H1 (cell line): ENCODE measurements at regions not wholly inside any gene's neighbourhood (a gene's known extent, or its start where the extent isn't known, plus 50 kb on each side); places are given as distances from the start of the nearest gene placed in this dataset.

Experiments
- CTCF ChIA-PET: fragments of 300-600 bp; sonication (Branson Sonifier 250); formaldehyde crosslinking; loops from one replicate; lab custom pipeline; 2021; ENCODE audit not compliant: partially characterized antibody; lab: Charles Lee
- POLR2A ChIA-PET: fragments of 300-600 bp; sonication (Branson Sonifier 250); formaldehyde crosslinking; loops from one replicate; lab custom pipeline; 2021; ENCODE audit warnings: inconsistent platforms; ENCODE audit not compliant: partially characterized antibody; lab: Charles Lee
- DNase-seq, 2 experiments: peaks; one replicate each; pipeline versions ENCODE4 v3.0.0 to v3.0.0-alpha.2; 2010 to 2022; ENCODE audit warnings: low spot score in 2 of 2, low read depth in 1 of 2, mixed read lengths in 1 of 2
- FAIRE-seq: peaks from 2 replicates; lab custom pipeline; 2011; peaks lifted over from hg19 to GRCh38; lab: Jason Lieb, UNC
- H2AFZ ChIP-seq: 2 replicates; pipeline ENCODE4 v1.8.1; 2012; ENCODE audit warnings: low read length, inconsistent platforms
- H2AK5ac ChIP-seq: 2 replicates; pipeline ENCODE4 v1.6.1; 2013; ENCODE audit warnings: low read depth, low read length
- H2BK120ac ChIP-seq: replicated peaks from 2 replicates; pipeline ENCODE3; 2013; ENCODE audit warnings: low read depth, low read length, inconsistent platforms
- H2BK12ac ChIP-seq: 2 replicates; pipeline ENCODE4 v1.6.1; 2013; ENCODE audit warnings: low read depth, low read length
- H2BK15ac ChIP-seq: 2 replicates; pipeline ENCODE4 v1.6.1; 2013; ENCODE audit warnings: low read length
- H2BK20ac ChIP-seq: 2 replicates; pipeline ENCODE4 v1.6.1; 2013; ENCODE audit warnings: low read length
- H2BK5ac ChIP-seq: 2 replicates; pipeline ENCODE4 v1.6.1; 2013; ENCODE audit warnings: low read depth, low read length
- H3K14ac ChIP-seq: 2 replicates; pipeline ENCODE4 v1.6.1; 2013; ENCODE audit warnings: inconsistent platforms; ENCODE audit not compliant: insufficient read length
- H3K18ac ChIP-seq: 2 replicates; pipeline ENCODE4 v1.6.1; 2013; ENCODE audit warnings: low read length; ENCODE audit errors: extremely low read depth
- H3K23ac ChIP-seq: 2 replicates; pipeline ENCODE4 v1.6.1; 2013; ENCODE audit warnings: inconsistent platforms; ENCODE audit not compliant: insufficient read length
- H3K23me2 ChIP-seq: 2 replicates; pipeline ENCODE4 v1.6.1; 2013; ENCODE audit warnings: low read depth, low read length
- H3K27ac ChIP-seq: 2 replicates; pipeline ENCODE4 v1.6.1; 2011; ENCODE audit warnings: low read depth, low read length, inconsistent platforms
- H3K27me3 ChIP-seq, 4 experiments: replicated peaks in 1 of 4; 1 replicate in 1 of 4; 2 replicates in 3 of 4; pipeline versions ENCODE4 v1.6.1 to v1.8.1; 2011 to 2013; ENCODE audit warnings: low read length in 3 of 4, mild to moderate bottlenecking in 3 of 4, inconsistent platforms in 2 of 4, mixed read lengths in 2 of 4, moderate library complexity in 1 of 4; ENCODE audit not compliant: control insufficient read depth in 3 of 4, insufficient read depth in 3 of 4; ENCODE audit errors: extremely low read depth in 1 of 4
- H3K36me3 ChIP-seq, 4 experiments: 2 replicates each; pipeline versions ENCODE4 v1.6.1 to v1.8.1; 2011 to 2013; ENCODE audit warnings: mild to moderate bottlenecking in 4 of 4, low read length in 3 of 4, moderate library complexity in 2 of 4, control low read depth in 1 of 4, inconsistent platforms in 1 of 4; ENCODE audit not compliant: insufficient read depth in 4 of 4, control insufficient read depth in 2 of 4
- H3K4ac ChIP-seq: replicated peaks from 2 replicates; pipeline ENCODE3; 2013; ENCODE audit warnings: low read length, low read depth, mixed read lengths, inconsistent platforms; ENCODE audit not compliant: insufficient read length
- H3K4me1 ChIP-seq, 4 experiments: replicated peaks in 1 of 4; 1 replicate in 1 of 4; 2 replicates in 3 of 4; pipeline versions ENCODE4 v1.6.1 to v1.8.1; 2011 to 2013; ENCODE audit warnings: low read length in 3 of 4, inconsistent platforms in 2 of 4, mixed read lengths in 1 of 4; ENCODE audit not compliant: insufficient read depth in 4 of 4, control insufficient read depth in 3 of 4
- H3K4me2 ChIP-seq, 2 experiments: 2 replicates each; pipeline versions ENCODE4 v1.6.1 to v1.8.1; 2011 to 2013; ENCODE audit warnings: low read depth in 2 of 2, low read length in 2 of 2, control low read depth in 1 of 2, inconsistent platforms in 1 of 2, mild to moderate bottlenecking in 1 of 2; ENCODE audit not compliant: insufficient read depth in 1 of 2
- H3K4me3 ChIP-seq, 4 experiments: fragments of 200-600, 300-600 bp in 1 of 4; sonication (generic), shearing (Covaris generic), sonication (Bioruptor Twin) in 1 of 4; 2 replicates each; pipeline versions ENCODE4 v1.5.1 to v1.8.1; 2011 to 2016; ENCODE audit warnings: low read length in 4 of 4, low read depth in 3 of 4, control low read depth in 2 of 4, inconsistent platforms in 2 of 4, mild to moderate bottlenecking in 2 of 4, mixed read lengths in 1 of 4, moderate library complexity in 1 of 4; ENCODE audit not compliant: insufficient read depth in 2 of 4; ENCODE audit errors: extremely low read depth in 1 of 4
- H3K56ac ChIP-seq: replicated peaks from 2 replicates; pipeline ENCODE3; 2013; ENCODE audit warnings: low read depth, mild to moderate bottlenecking, mixed read lengths, low read length, inconsistent platforms; ENCODE audit not compliant: insufficient read length
- H3K79me1 ChIP-seq: 2 replicates; pipeline ENCODE4 v1.6.1; 2013; ENCODE audit warnings: low read depth, low read length, control low read depth
- H3K79me2 ChIP-seq, 2 experiments: 2 replicates each; pipeline versions ENCODE4 v1.6.1 to v1.8.1; 2012 to 2013; ENCODE audit warnings: low read length in 2 of 2, mild to moderate bottlenecking in 2 of 2, inconsistent platforms in 1 of 2; ENCODE audit not compliant: insufficient read depth in 2 of 2, control insufficient read depth in 1 of 2
- H3K9ac ChIP-seq, 4 experiments: replicated peaks in 1 of 4; 1 replicate in 1 of 4; 2 replicates in 3 of 4; pipeline versions ENCODE4 v1.6.1 to v1.8.1; 2011 to 2013; ENCODE audit warnings: low read depth in 3 of 4, low read length in 3 of 4, control low read depth in 2 of 4, mild to moderate bottlenecking in 2 of 4, moderate library complexity in 2 of 4, inconsistent platforms in 1 of 4; ENCODE audit errors: extremely low read depth in 1 of 4
- H3K9me3 ChIP-seq, 2 experiments: 2 replicates each; pipeline versions ENCODE4 v1.6.1 to v1.8.1; 2012 to 2013; ENCODE audit warnings: mild to moderate bottlenecking in 2 of 2, moderate library complexity in 2 of 2, control low read depth in 1 of 2, inconsistent platforms in 1 of 2, low read depth in 1 of 2, low read length in 1 of 2, mixed read lengths in 1 of 2; ENCODE audit not compliant: insufficient read depth in 2 of 2
- H4K20me1 ChIP-seq, 2 experiments: replicated peaks in 1 of 2; 2 replicates each; pipeline versions ENCODE3 to v1.8.1; 2011 to 2013; ENCODE audit warnings: inconsistent platforms in 2 of 2, low read length in 2 of 2, mild to moderate bottlenecking in 1 of 2; ENCODE audit not compliant: insufficient read depth in 2 of 2, control insufficient read depth in 1 of 2
- H4K5ac ChIP-seq: 2 replicates; pipeline ENCODE4 v1.6.1; 2013; ENCODE audit warnings: low read length, low read depth, mixed read lengths, inconsistent platforms; ENCODE audit not compliant: insufficient read length
- H4K8ac ChIP-seq: 2 replicates; pipeline ENCODE4 v1.8.0; 2013; ENCODE audit warnings: mild to moderate bottlenecking, moderate library complexity, low read length, inconsistent platforms; ENCODE audit not compliant: insufficient read depth; ENCODE audit errors: extremely low read depth
- H4K91ac ChIP-seq: replicated peaks from 2 replicates; pipeline ENCODE3; 2013; ENCODE audit warnings: low read length, mixed read lengths, inconsistent platforms; ENCODE audit not compliant: insufficient read length
- ASH2L ChIP-seq: fragments of 200-600, 300-600 bp; sonication (generic); IDR thresholded peaks from one replicate; pipeline ENCODE4 v1.7.1; 2017; ENCODE audit warnings: low read length
- EGR1 ChIP-seq: IDR thresholded peaks from 2 replicates; pipeline ENCODE4 v1.6.1; 2011; ENCODE audit warnings: low read depth, low read length, borderline replicate concordance
- EZH2 ChIP-seq: fragments of 200-600 bp; sonication (generic); IDR thresholded peaks from 2 replicates; pipeline ENCODE4 v1.7.1; 2012; ENCODE audit warnings: low read depth, mild to moderate bottlenecking, moderate library complexity, low read length, inconsistent platforms; ENCODE audit not compliant: severe bottlenecking
- KDM5A ChIP-seq: fragments of 200-600 bp; IDR thresholded peaks from 2 replicates; pipeline ENCODE4 v1.7.1; 2012; ENCODE audit warnings: mild to moderate bottlenecking, low read length, inconsistent platforms, mixed read lengths
- PHF8 ChIP-seq: fragments of 200-600 bp; sonication (generic); conservative IDR thresholded peaks from 2 replicates; pipeline ENCODE4 v1.7.1; 2012; ENCODE audit warnings: low read depth, mild to moderate bottlenecking, inconsistent platforms, low read length, moderate library complexity
- POLR2A ChIP-seq, 2 experiments: IDR thresholded peaks; 1 replicate in 1 of 2; 2 replicates in 1 of 2; pipeline ENCODE4 v1.6.1; 2011; ENCODE audit warnings: low read depth in 2 of 2, low read length in 2 of 2, mild to moderate bottlenecking in 2 of 2; ENCODE audit errors: control extremely low read depth in 1 of 2
- POU5F1 ChIP-seq: IDR thresholded peaks from 2 replicates; pipeline ENCODE4 v1.6.1; 2011; ENCODE audit warnings: low read depth, mild to moderate bottlenecking, low read length, moderate library complexity
- TF ChIP-seq, protein P1 (sequence below): IDR thresholded peaks from 2 replicates; pipeline ENCODE4 v1.6.1; 2011; ENCODE audit warnings: low read length, improper control_type of control experiment

- H3K9me3 ChIP-seq = no peaks in the 10 kb centered on the region
- no peak overlapping the region for H2AK5ac ChIP-seq
- no peak overlapping the region for H4K8ac ChIP-seq
- H2BK20ac ChIP-seq = no peak overlapping the region
- DNase-seq (no peak), FAIRE-seq (no peak)
- no peak overlapping the region for H2BK120ac ChIP-seq
- H2BK5ac ChIP-seq = no peak overlapping the region
- no peak overlapping the region for H4K5ac ChIP-seq
- H2BK12ac ChIP-seq = no peak overlapping the region
- no peak overlapping the region for H3K18ac ChIP-seq
- H3K4me1 ChIP-seq = no peaks in the 10 kb centered on the region
- no peak overlapping the region for H3K4ac ChIP-seq
- no peak overlapping the region for H3K9ac ChIP-seq
- no peak overlapping the region for H2BK15ac ChIP-seq
- no peaks in the 10 kb centered on the region for H3K27me3 ChIP-seq
- no peak overlapping the region for H4K91ac ChIP-seq
- no peaks in the 10 kb centered on the region for H3K36me3 ChIP-seq
- H4K20me1 ChIP-seq = no peaks in the 10 kb centered on the region
- no peak overlapping the region for H3K14ac ChIP-seq
- no peak overlapping the region for H3K27ac ChIP-seq
- no peaks in the 10 kb centered on the region for H3K79me2 ChIP-seq
- H2AFZ ChIP-seq = no peak overlapping the region
- H3K4me3 ChIP-seq = no peak overlapping the region
- TF ChIP-seq PHF8 (no peak), ASH2L (no peak), POU5F1 (no peak), KDM5A (no peak), EGR1 (no peak), EZH2 (no peak), POLR2A (IDR thresholded peaks at IDR 0.05; ENCODE audit: control extremely low read depth in 1 of 2, low read depth in 2 of 2, low read length in 2 of 2) (no peak)
- TF ChIP-seq, protein P1, sequence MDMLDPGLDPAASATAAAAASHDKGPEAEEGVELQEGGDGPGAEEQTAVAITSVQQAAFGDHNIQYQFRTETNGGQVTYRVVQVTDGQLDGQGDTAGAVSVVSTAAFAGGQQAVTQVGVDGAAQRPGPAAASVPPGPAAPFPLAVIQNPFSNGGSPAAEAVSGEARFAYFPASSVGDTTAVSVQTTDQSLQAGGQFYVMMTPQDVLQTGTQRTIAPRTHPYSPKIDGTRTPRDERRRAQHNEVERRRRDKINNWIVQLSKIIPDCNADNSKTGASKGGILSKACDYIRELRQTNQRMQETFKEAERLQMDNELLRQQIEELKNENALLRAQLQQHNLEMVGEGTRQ = no peak
- CTCF ChIA-PET = no interaction called here
- H3K23me2 ChIP-seq = 0 out of 2 replicates have a peak, but pooled peaks cover 2% of the 10 kb centered on the region
- H3K23ac ChIP-seq = no peak overlapping the region
- H3K79me1 ChIP-seq = no peaks in the 10 kb centered on the region
- POLR2A ChIA-PET = no interaction called here
- no peak overlapping the region for H3K4me2 ChIP-seq
- no peak overlapping the region for H3K56ac ChIP-seq
Measured at GRCh38 chr15:96974761-96975160, 644.3 kb downstream of the NR2F2 start.
